IMR-90 (cell line): ENCODE measurements at regions not wholly inside any gene's neighbourhood (a gene's known extent, or its start where the extent isn't known, plus 50 kb on each side); places are given as distances from the start of the nearest gene placed in this dataset.

Experiments
- ATAC-seq: fragments of 200-7000 bp; cut with Tn5 transposase; 2 replicates; pipeline ENCODE4 v1.9.1; 2020; ENCODE audit warnings: low read depth, mild to moderate bottlenecking, moderate library complexity
- BruUV-seq: library from RNA; stranded (reverse); fragments of 400-500 nt; replicated peaks from 2 replicates; lab custom pipeline; 2021; lab: Mats Ljungman, UMichigan
- CTCF ChIA-PET: fragments of 300-600 bp; formaldehyde crosslinking; extraction: SDS; loops from one replicate; lab custom pipeline; 2021; ENCODE audit warnings: antibody characterized with exemption; lab: Yijun Ruan, JAX
- POLR2A ChIA-PET: fragments of 300-600 bp; sonication (Branson Sonifier 250); formaldehyde crosslinking; loops from one replicate; lab custom pipeline; 2022; ENCODE audit warnings: antibody characterized with exemption; ENCODE audit not compliant: unreplicated experiment; lab: Charles Lee
- DNase-seq: peaks from one replicate; pipeline ENCODE4 v3.0.0; 2013
- H2AFZ ChIP-seq: replicated peaks from 2 replicates; pipeline ENCODE3; 2013; ENCODE audit warnings: low read length, mild to moderate bottlenecking; ENCODE audit not compliant: poor library complexity
- H2AK5ac ChIP-seq: 2 replicates; pipeline ENCODE4 v1.6.1; 2013; ENCODE audit warnings: low read depth, low read length, inconsistent platforms
- H2AK9ac ChIP-seq: replicated peaks from 2 replicates; pipeline ENCODE3; 2013; ENCODE audit warnings: mild to moderate bottlenecking, low read depth, low read length, moderate library complexity; ENCODE audit not compliant: poor library complexity
- H2BK120ac ChIP-seq: 2 replicates; pipeline ENCODE4 v1.6.1; 2013; ENCODE audit warnings: low read depth, low read length, inconsistent platforms
- H2BK15ac ChIP-seq: 3 replicates; pipeline ENCODE4 v1.6.1; 2013; ENCODE audit warnings: low read depth, low read length, inconsistent platforms
- H2BK20ac ChIP-seq: 2 replicates; pipeline ENCODE4 v1.6.1; 2013; ENCODE audit warnings: low read depth, mild to moderate bottlenecking, inconsistent platforms, low read length, moderate library complexity
- H2BK5ac ChIP-seq: 2 replicates; pipeline ENCODE4 v1.6.1; 2013; ENCODE audit warnings: mild to moderate bottlenecking, low read depth, low read length, inconsistent platforms; ENCODE audit not compliant: poor library complexity, severe bottlenecking
- H3K14ac ChIP-seq: replicated peaks from 2 replicates; pipeline ENCODE4 v1.6.1; 2013; ENCODE audit warnings: low read depth, low read length, inconsistent platforms
- H3K18ac ChIP-seq: 2 replicates; pipeline ENCODE4 v1.6.1; 2013; ENCODE audit warnings: low read depth, low read length, control low read depth
- H3K23ac ChIP-seq: 2 replicates; pipeline ENCODE4 v1.6.1; 2013; ENCODE audit warnings: low read depth, low read length, inconsistent platforms
- H3K27ac ChIP-seq: 2 replicates; pipeline ENCODE4 v1.5.1; 2013; ENCODE audit warnings: mild to moderate bottlenecking, control low read depth, low read length; ENCODE audit not compliant: insufficient read depth
- H3K27me3 ChIP-seq: 2 replicates; pipeline ENCODE4 v1.6.1; 2013; ENCODE audit warnings: low read length; ENCODE audit not compliant: control insufficient read depth, insufficient read depth
- H3K36me3 ChIP-seq: 2 replicates; pipeline ENCODE4 v1.6.1; 2013; ENCODE audit warnings: low read length, mixed read lengths; ENCODE audit not compliant: control insufficient read depth, insufficient read depth
- H3K4ac ChIP-seq: 2 replicates; pipeline ENCODE4 v1.6.1; 2013; ENCODE audit warnings: low read depth, low read length, inconsistent platforms
- H3K4me1 ChIP-seq: 2 replicates; pipeline ENCODE4 v1.6.1; 2013; ENCODE audit warnings: low read length, mixed read lengths; ENCODE audit not compliant: control insufficient read depth, insufficient read depth
- H3K4me2 ChIP-seq: 2 replicates; pipeline ENCODE4 v1.6.1; 2013; ENCODE audit warnings: low read depth, mild to moderate bottlenecking, control low read depth, low read length, moderate library complexity
- H3K4me3 ChIP-seq: 2 replicates; pipeline ENCODE4 v1.5.1; 2013; ENCODE audit warnings: low read depth, mild to moderate bottlenecking, control low read depth, low read length, moderate library complexity; ENCODE audit not compliant: insufficient read depth
- H3K56ac ChIP-seq: 2 replicates; pipeline ENCODE4 v1.6.1; 2013; ENCODE audit warnings: low read length, inconsistent platforms; ENCODE audit not compliant: insufficient read depth; ENCODE audit errors: extremely low read depth
- H3K79me1 ChIP-seq, 2 experiments: 2 replicates each; pipeline ENCODE4 v1.6.1; 2013; ENCODE audit warnings: low read length in 2 of 2, inconsistent platforms in 1 of 2, low read depth in 1 of 2
- H3K9ac ChIP-seq: 2 replicates; pipeline ENCODE4 v1.6.1; 2013; ENCODE audit warnings: low read depth, low read length, control low read depth
- H3K9me1 ChIP-seq: 2 replicates; pipeline ENCODE4 v1.6.1; 2013; ENCODE audit warnings: low read length, inconsistent platforms; ENCODE audit not compliant: insufficient read depth
- H3K9me3 ChIP-seq: 2 replicates; pipeline ENCODE4 v1.6.1; 2013; ENCODE audit warnings: low read length; ENCODE audit not compliant: control insufficient read depth, insufficient read depth
- H4K20me1 ChIP-seq: 2 replicates; pipeline ENCODE4 v1.6.1; 2013; ENCODE audit warnings: low read length, inconsistent platforms; ENCODE audit not compliant: insufficient read depth
- H4K5ac ChIP-seq: 2 replicates; pipeline ENCODE4 v1.6.1; 2013; ENCODE audit warnings: mild to moderate bottlenecking, low read depth, low read length, control low read depth
- H4K8ac ChIP-seq, 2 experiments: 2 replicates each; pipeline ENCODE4 v1.6.1; 2013; ENCODE audit warnings: low read depth in 2 of 2, low read length in 2 of 2, control low read depth in 1 of 2, inconsistent platforms in 1 of 2
- H4K91ac ChIP-seq: 2 replicates; pipeline ENCODE4 v1.6.1; 2013; ENCODE audit warnings: low read depth, low read length, inconsistent platforms; ENCODE audit not compliant: insufficient read depth
- CHD1 ChIP-seq: IDR thresholded peaks from 2 replicates; pipeline ENCODE4 v1.6.1; 2012; ENCODE audit warnings: low read depth, low read length, improper control_type of control experiment
- FOS ChIP-seq: fragments of 150-350 bp; IDR thresholded peaks from 2 replicates; pipeline ENCODE4 v1.6.1; 2016; ENCODE audit warnings: low read depth, low read length
- MAZ ChIP-seq: IDR thresholded peaks from 2 replicates; pipeline ENCODE4 v1.6.1; 2012; ENCODE audit warnings: low read depth, mild to moderate bottlenecking, low read length, improper control_type of control experiment, moderate library complexity, borderline replicate concordance
- NFE2L2 ChIP-seq: fragments of 150-350 bp; IDR thresholded peaks from 2 replicates; pipeline ENCODE4 v1.6.1; 2016; ENCODE audit warnings: low read depth, mild to moderate bottlenecking, low read length
- POLR2A ChIP-seq: IDR thresholded peaks from 2 replicates; pipeline ENCODE4 v1.6.1; 2012; ENCODE audit warnings: mild to moderate bottlenecking, low read depth, low read length
- RCOR1 ChIP-seq: IDR thresholded peaks from 2 replicates; pipeline ENCODE4 v1.6.1; 2012; ENCODE audit warnings: mild to moderate bottlenecking, low read length, improper control_type of control experiment; ENCODE audit not compliant: insufficient replicate concordance
- WGBS, 2 experiments: methylation state at CpG; one replicate each; pipeline versions ENCODE4 v1.1.5 to v1.1.7; 2013; ENCODE audit warnings: missing lambda C conversion rate in 2 of 2; ENCODE audit not compliant: insufficient read length in 1 of 2; ENCODE audit errors: extremely low coverage in 2 of 2; 5-methylcytosine and 5-hydroxymethylcytosine counted together
- dilution Hi-C: fragments of 300-500 bp; cut with HindIII; formaldehyde crosslinking; loops from one replicate; pipeline ENCODE4 v1.14.3; 2018; ENCODE audit warnings: low sequenced_read_pairs; ENCODE audit not compliant: unreplicated experiment
- in situ Hi-C: fragments of 300-500 bp; cut with MboI; formaldehyde crosslinking; loops from 3 replicates; pipeline ENCODE4 v1.14.3; 2019; ENCODE audit warnings: low sequenced_read_pairs, inconsistent platforms, mixed read lengths
- intact Hi-C: fragments of 100-400 bp; cut with micrococcal nuclease; formaldehyde crosslinking; loops from 2 replicates; pipeline ENCODE4 v1.10.0; 2022

- H2AK9ac ChIP-seq: no peak overlapping the region
- H2BK15ac ChIP-seq: no peak overlapping the region
- no peak overlapping the region for H3K56ac ChIP-seq
- H3K79me1 ChIP-seq: no peaks in the 10 kb centered on the region
- H3K4ac ChIP-seq: no peak overlapping the region
- H4K91ac ChIP-seq: no peak overlapping the region
- intact Hi-C loops (no loop called here), dilution Hi-C loops (no loop called here), in situ Hi-C loops (no loop called here)
- no peaks in the 10 kb centered on the region for H3K9me3 ChIP-seq
- no peak overlapping the region for H3K4me2 ChIP-seq
- H3K14ac ChIP-seq: no peak overlapping the region
- ChIA-PET POLR2A (no interaction called here), CTCF (no interaction called here)
- H2BK5ac ChIP-seq: no peak overlapping the region
- H4K20me1 ChIP-seq: no peaks in the 10 kb centered on the region
- H2AK5ac ChIP-seq: no peak overlapping the region
- H4K8ac ChIP-seq: no peak overlapping the region
- no peak overlapping the region for H3K27ac ChIP-seq
- WGBS, 2 experiments: no CpG with 5 or more reads among the region's 2 CpGs
- peaks cover 4% of the 10 kb centered on the region; the same call in 1 of the 2 replicates for H3K9me1 ChIP-seq
- no peaks in the 10 kb centered on the region for H3K4me1 ChIP-seq
- DNase-seq (no peak), ATAC-seq (no peak)
- no peaks in the 10 kb centered on the region for H3K36me3 ChIP-seq
- H2BK20ac ChIP-seq: no peak overlapping the region; the same call in 1 of the 2 replicates
- H4K5ac ChIP-seq: no peak overlapping the region
- no peak overlapping the region for H3K4me3 ChIP-seq
- H3K9ac ChIP-seq: no peak overlapping the region
- no TSS peak for BruUV-seq
- TF ChIP-seq NFE2L2 (no peak), RCOR1 (no peak), POLR2A (no peak), FOS (no peak), MAZ (no peak), CHD1 (no peak)
- H3K18ac ChIP-seq: no peak overlapping the region; the same call in 1 of the 2 replicates
- no peaks in the 10 kb centered on the region; the same call in 1 of the 2 replicates for H3K27me3 ChIP-seq
- H2BK120ac ChIP-seq: no peak overlapping the region
- no peak overlapping the region for H2AFZ ChIP-seq
- H3K23ac ChIP-seq: no peak overlapping the region
These were observed 84.7 kb downstream of the BMP4 start for GRCh38 chr14:53871951-53872350.
